Keratinocyte (primary cell): ENCODE measurements at regions not wholly inside any gene's neighbourhood (a gene's known extent, or its start where the extent isn't known, plus 50 kb on each side); places are given as distances from the start of the nearest gene placed in this dataset.

Experiments used
- DNase-seq: peaks from one replicate; pipeline ENCODE4 v3.0.0-alpha.2; 2011; ENCODE audit warnings: low read depth, missing footprints, low spot score
- FAIRE-seq: peaks from 2 replicates; lab custom pipeline; 2011; peaks lifted over from hg19 to GRCh38; lab: Jason Lieb, UNC
- H2AFZ ChIP-seq: 2 replicates; pipeline ENCODE4 v1.6.0; 2012; ENCODE audit warnings: low read length, control low read depth, inconsistent platforms; ENCODE audit not compliant: control insufficient read depth
- H3K27ac ChIP-seq: 2 replicates; pipeline ENCODE4 v1.5.1; 2011; ENCODE audit warnings: low read length; ENCODE audit not compliant: control insufficient read depth, insufficient read depth
- H3K27me3 ChIP-seq: 3 replicates; pipeline ENCODE4 v1.6.0; 2011; ENCODE audit warnings: low read length; ENCODE audit not compliant: control insufficient read depth, insufficient read depth; ENCODE audit errors: extremely low read depth
- H3K36me3 ChIP-seq, 2 experiments: 2 replicates in 1 of 2; 3 replicates in 1 of 2; pipeline ENCODE4 v1.5.1; 2011; ENCODE audit warnings: low read length in 2 of 2, mild to moderate bottlenecking in 1 of 2; ENCODE audit not compliant: control insufficient read depth in 2 of 2, insufficient read depth in 2 of 2; ENCODE audit errors: extremely low read depth in 1 of 2
- H3K4me1 ChIP-seq: 3 replicates; pipeline ENCODE4 v1.5.1; 2011; ENCODE audit warnings: low read length; ENCODE audit not compliant: control insufficient read depth, insufficient read depth; ENCODE audit errors: extremely low read depth
- H3K4me2 ChIP-seq: 3 replicates; pipeline ENCODE4 v1.6.0; 2011; ENCODE audit warnings: low read depth, low read length; ENCODE audit not compliant: control insufficient read depth, insufficient read depth; ENCODE audit errors: extremely low read depth
- H3K4me3 ChIP-seq, 3 experiments: fragments of 200-600 bp in 1 of 3; sonication (generic) in 1 of 3; 2 replicates in 2 of 3; 3 replicates in 1 of 3; pipeline ENCODE4 v1.5.1; 2011 to 2016; ENCODE audit warnings: low read length in 3 of 3, mild to moderate bottlenecking in 3 of 3, control low read depth in 2 of 3, inconsistent platforms in 1 of 3, low read depth in 1 of 3, mixed read lengths in 1 of 3, mixed run types in 1 of 3, moderate library complexity in 1 of 3; ENCODE audit not compliant: control insufficient read depth in 2 of 3, insufficient read depth in 2 of 3; ENCODE audit errors: extremely low read depth in 1 of 3
- H3K79me2 ChIP-seq: 2 replicates; pipeline ENCODE4 v1.6.0; 2012; ENCODE audit warnings: low read length; ENCODE audit not compliant: control insufficient read depth, insufficient read depth
- H3K9ac ChIP-seq: 3 replicates; pipeline ENCODE4 v1.6.0; 2011; ENCODE audit warnings: low read length; ENCODE audit not compliant: control insufficient read depth, insufficient read depth; ENCODE audit errors: extremely low read depth
- H3K9me1 ChIP-seq: 3 replicates; pipeline ENCODE4 v1.6.0; 2011; ENCODE audit warnings: low read length; ENCODE audit not compliant: control insufficient read depth, insufficient read depth; ENCODE audit errors: extremely low read depth
- H3K9me3 ChIP-seq: 2 replicates; pipeline ENCODE4 v1.5.1; 2012; ENCODE audit warnings: low read depth, low read length; ENCODE audit not compliant: control insufficient read depth
- H4K20me1 ChIP-seq: 3 replicates; pipeline ENCODE4 v1.6.0; 2011; ENCODE audit warnings: low read length; ENCODE audit not compliant: control insufficient read depth, insufficient read depth; ENCODE audit errors: extremely low read depth
- EZH2 ChIP-seq: IDR thresholded peaks from one replicate; pipeline ENCODE4 v1.6.1; 2012; ENCODE audit warnings: inconsistent platforms, mild to moderate bottlenecking, low read length, moderate library complexity
- dilution Hi-C: fragments of 300-500 bp; cut with MboI; formaldehyde crosslinking; loops from one replicate; pipeline ENCODE4 v1.7.0; 2020; ENCODE audit warnings: low sequenced_read_pairs; ENCODE audit not compliant: extremely low pct_ligation_motif_present
- TF ChIP-seq, protein P1 (sequence below), 3 experiments: IDR thresholded peaks in 1 of 3; conservative IDR thresholded peaks in 1 of 3; optimal IDR thresholded peaks in 1 of 3; 2 replicates in 2 of 3; 3 replicates in 1 of 3; pipeline versions ENCODE3 to v1.5.1; 2011; ENCODE audit warnings: low read length in 3 of 3, mild to moderate bottlenecking in 3 of 3, moderate library complexity in 2 of 3, control low read depth in 1 of 3, inconsistent platforms in 1 of 3; ENCODE audit not compliant: insufficient read depth in 2 of 3; ENCODE audit errors: extremely low read depth in 1 of 3

- no peaks in the 10 kb centered on the region for H3K9me1 ChIP-seq
- no peak overlapping the region for H2AFZ ChIP-seq
- no peak for TF ChIP-seq EZH2
- TF ChIP-seq, protein P1, sequence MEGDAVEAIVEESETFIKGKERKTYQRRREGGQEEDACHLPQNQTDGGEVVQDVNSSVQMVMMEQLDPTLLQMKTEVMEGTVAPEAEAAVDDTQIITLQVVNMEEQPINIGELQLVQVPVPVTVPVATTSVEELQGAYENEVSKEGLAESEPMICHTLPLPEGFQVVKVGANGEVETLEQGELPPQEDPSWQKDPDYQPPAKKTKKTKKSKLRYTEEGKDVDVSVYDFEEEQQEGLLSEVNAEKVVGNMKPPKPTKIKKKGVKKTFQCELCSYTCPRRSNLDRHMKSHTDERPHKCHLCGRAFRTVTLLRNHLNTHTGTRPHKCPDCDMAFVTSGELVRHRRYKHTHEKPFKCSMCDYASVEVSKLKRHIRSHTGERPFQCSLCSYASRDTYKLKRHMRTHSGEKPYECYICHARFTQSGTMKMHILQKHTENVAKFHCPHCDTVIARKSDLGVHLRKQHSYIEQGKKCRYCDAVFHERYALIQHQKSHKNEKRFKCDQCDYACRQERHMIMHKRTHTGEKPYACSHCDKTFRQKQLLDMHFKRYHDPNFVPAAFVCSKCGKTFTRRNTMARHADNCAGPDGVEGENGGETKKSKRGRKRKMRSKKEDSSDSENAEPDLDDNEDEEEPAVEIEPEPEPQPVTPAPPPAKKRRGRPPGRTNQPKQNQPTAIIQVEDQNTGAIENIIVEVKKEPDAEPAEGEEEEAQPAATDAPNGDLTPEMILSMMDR (optimal IDR thresholded peaks at IDR 0.05 in 1 of 3, IDR thresholded peaks at IDR 0.05 in 1 of 3, conservative IDR thresholded peaks at IDR 0.05 in 1 of 3; ENCODE audit: extremely low read depth in 1 of 3, insufficient read depth in 2 of 3, low read length in 3 of 3) = no peak
- H4K20me1 ChIP-seq = no peaks in the 10 kb centered on the region
- no peak overlapping the region for H3K27ac ChIP-seq
- FAIRE-seq (no peak), DNase-seq (no peak)
- H3K36me3 ChIP-seq = no peaks in the 10 kb centered on the region
- H3K4me3 ChIP-seq = no peak overlapping the region
- no peaks in the 10 kb centered on the region for H3K79me2 ChIP-seq
- H3K9me3 ChIP-seq = no peaks in the 10 kb centered on the region
- no peak overlapping the region for H3K9ac ChIP-seq
- peaks cover 7% of the 10 kb centered on the region for H3K4me1 ChIP-seq
- no peaks in the 10 kb centered on the region for H3K27me3 ChIP-seq
- dilution Hi-C loops = no loop called here
- no peak overlapping the region for H3K4me2 ChIP-seq
Observed at GRCh38 chr13:89382981-89383380, 1711.8 kb downstream of the SLITRK5 start.

GRCh38 chr13:89383891-89384290 is 1712.7 kb downstream of the SLITRK5 start:
- no peaks in the 10 kb centered on the region for H3K9me3 ChIP-seq
- dilution Hi-C loops = no loop called here
- H3K36me3 ChIP-seq = no peaks in the 10 kb centered on the region
- no peak overlapping the region for H3K4me2 ChIP-seq
- H3K27me3 ChIP-seq = no peaks in the 10 kb centered on the region
- FAIRE-seq (no peak), DNase-seq (no peak)
- no peaks in the 10 kb centered on the region for H4K20me1 ChIP-seq
- H3K4me1 ChIP-seq = peaks cover 7% of the 10 kb centered on the region
- no peaks in the 10 kb centered on the region for H3K9me1 ChIP-seq
- no peak for TF ChIP-seq EZH2
- TF ChIP-seq, protein P1 (optimal IDR thresholded peaks at IDR 0.05 in 1 of 3, IDR thresholded peaks at IDR 0.05 in 1 of 3, conservative IDR thresholded peaks at IDR 0.05 in 1 of 3; ENCODE audit: extremely low read depth in 1 of 3, insufficient read depth in 2 of 3, low read length in 3 of 3) = no peak
- no peak overlapping the region for H2AFZ ChIP-seq
- H3K79me2 ChIP-seq = no peaks in the 10 kb centered on the region
- no peak overlapping the region for H3K4me3 ChIP-seq
- no peak overlapping the region for H3K27ac ChIP-seq
- H3K9ac ChIP-seq = no peak overlapping the region
